Tibial nerve (tissue), 4 donors: ENCODE measurements at regions not wholly inside any gene's neighbourhood (a gene's known extent, or its start where the extent isn't known, plus 50 kb on each side); places are given as distances from the start of the nearest gene placed in this dataset.

Source experiments
- CTCF ChIP-seq, 5 experiments: fragments of 200-600 bp in 3 of 5; fragments of 450-650 bp in 2 of 5; sonication (generic) in 3 of 5; IDR thresholded peaks; one replicate each; pipeline ENCODE4 v1.5.1; 2016 to 2019; ENCODE audit warnings: antibody characterized with exemption in 5 of 5, mild to moderate bottlenecking in 3 of 5, moderate library complexity in 2 of 5
- EP300 ChIP-seq, 2 donors: sonication (generic); formaldehyde crosslinking; IDR thresholded peaks; one replicate each; pipeline ENCODE4 v1.6.1; 2017; ENCODE audit warnings: antibody characterized with exemption in 2 of 2, mild to moderate bottlenecking in 1 of 2
- POLR2A ChIP-seq, 2 donors: fragments of 450-650 bp; IDR thresholded peaks; one replicate each; pipeline ENCODE4 v1.6.1; 2017; ENCODE audit warnings: antibody characterized with exemption in 2 of 2, mild to moderate bottlenecking in 2 of 2, moderate library complexity in 2 of 2

- TF ChIP-seq CTCF (IDR thresholded peaks at IDR 0.05): no peak
- TF ChIP-seq POLR2A (IDR thresholded peaks at IDR 0.05): no peak
- TF ChIP-seq EP300 (IDR thresholded peaks at IDR 0.05): peak in 1 of 2 donors; percentile 71
Measured at GRCh38 chr14:34029921-34030334, 79.1 kb upstream of the EGLN3 start.
